ENCODE measurements at regions not wholly inside any gene's neighbourhood (a gene's known extent, or its start where the extent isn't known, plus 50 kb on each side); places are given as distances from the start of the nearest gene placed in this dataset.

DNA sequence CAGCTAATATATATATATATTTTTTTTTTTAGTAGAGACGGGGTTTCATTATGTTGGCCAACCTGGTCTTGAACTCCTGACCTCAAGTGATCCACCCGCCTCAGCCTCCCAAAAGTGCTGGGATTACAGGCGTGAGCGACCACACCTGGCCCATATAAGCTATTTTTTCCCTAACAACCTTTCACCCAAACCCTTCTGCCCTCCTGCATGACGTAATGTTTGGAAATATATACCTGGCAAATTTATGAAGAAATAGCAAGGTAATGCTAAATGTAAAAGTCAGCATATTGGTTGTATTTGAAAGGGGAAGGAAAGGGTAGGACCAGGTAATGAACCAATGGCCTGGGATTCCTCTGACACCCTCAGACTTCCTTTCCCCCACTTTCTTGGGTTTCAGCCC, 325.5 kb upstream of the ARID1B start:
- Histone ChIP-seq H3K4me1 (peaks cover 5% of the 10 kb centered on the region), H3K27ac (no peak overlapping the region), H3K27me3 (no peaks in the 10 kb centered on the region), H3K4me3 (no peak overlapping the region), H3K36me3 (replicated peaks in 1 of 2; ENCODE audit: insufficient read depth in 1 of 2, low read depth in 2 of 2) (no peaks in the 10 kb centered on the region), H3K9me3 (no peaks in the 10 kb centered on the region)
- 92% methylated on average over 5 of the region's 5 CpGs for WGBS, 2 donors
- no peak for ATAC-seq
- intact Hi-C loops (cut with DNase I): no loop called here
- no peak for DNase-seq
- TF ChIP-seq POLR2A (IDR thresholded peaks at IDR 0.05): no peak
- TF ChIP-seq, protein P1, sequence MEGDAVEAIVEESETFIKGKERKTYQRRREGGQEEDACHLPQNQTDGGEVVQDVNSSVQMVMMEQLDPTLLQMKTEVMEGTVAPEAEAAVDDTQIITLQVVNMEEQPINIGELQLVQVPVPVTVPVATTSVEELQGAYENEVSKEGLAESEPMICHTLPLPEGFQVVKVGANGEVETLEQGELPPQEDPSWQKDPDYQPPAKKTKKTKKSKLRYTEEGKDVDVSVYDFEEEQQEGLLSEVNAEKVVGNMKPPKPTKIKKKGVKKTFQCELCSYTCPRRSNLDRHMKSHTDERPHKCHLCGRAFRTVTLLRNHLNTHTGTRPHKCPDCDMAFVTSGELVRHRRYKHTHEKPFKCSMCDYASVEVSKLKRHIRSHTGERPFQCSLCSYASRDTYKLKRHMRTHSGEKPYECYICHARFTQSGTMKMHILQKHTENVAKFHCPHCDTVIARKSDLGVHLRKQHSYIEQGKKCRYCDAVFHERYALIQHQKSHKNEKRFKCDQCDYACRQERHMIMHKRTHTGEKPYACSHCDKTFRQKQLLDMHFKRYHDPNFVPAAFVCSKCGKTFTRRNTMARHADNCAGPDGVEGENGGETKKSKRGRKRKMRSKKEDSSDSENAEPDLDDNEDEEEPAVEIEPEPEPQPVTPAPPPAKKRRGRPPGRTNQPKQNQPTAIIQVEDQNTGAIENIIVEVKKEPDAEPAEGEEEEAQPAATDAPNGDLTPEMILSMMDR (IDR thresholded peaks at IDR 0.05): no peak

DNA sequence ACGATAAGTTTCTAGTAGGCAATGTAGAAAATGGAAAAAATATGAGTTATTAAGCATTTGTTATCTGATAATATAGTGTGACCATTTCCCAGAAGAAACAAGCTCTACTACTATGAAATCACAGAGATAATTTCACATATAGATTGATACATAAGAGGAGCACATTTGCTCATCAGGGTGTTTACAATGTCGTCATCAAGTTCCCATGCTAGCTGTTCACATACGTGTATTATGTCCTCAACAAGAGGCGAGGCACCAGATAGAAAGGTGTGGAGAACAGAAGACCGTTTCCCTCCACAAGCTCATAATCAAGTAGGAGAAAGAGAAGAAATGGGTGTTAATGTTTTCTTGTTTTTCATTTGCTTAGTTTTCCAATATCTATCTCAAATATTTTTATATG, 326.1 kb upstream of the ARID1B start:
- Histone ChIP-seq H3K9me3 (no peaks in the 10 kb centered on the region), H3K4me3 (no peak overlapping the region), H3K27ac (no peak overlapping the region), H3K4me1 (peaks cover 5% of the 10 kb centered on the region), H3K27me3 (no peaks in the 10 kb centered on the region), H3K36me3 (replicated peaks in 1 of 2; ENCODE audit: insufficient read depth in 1 of 2, low read depth in 2 of 2) (no peaks in the 10 kb centered on the region)
- intact Hi-C loops (cut with DNase I): no loop called here
- DNase-seq (no peak), ATAC-seq (no peak)
- 79 to 85% methylated on average over 5 of the region's 5 CpGs for WGBS, 2 donors
- TF ChIP-seq, protein P1 (IDR thresholded peaks at IDR 0.05): no peak
- no peak for TF ChIP-seq POLR2A (IDR thresholded peaks at IDR 0.05)

DNA sequence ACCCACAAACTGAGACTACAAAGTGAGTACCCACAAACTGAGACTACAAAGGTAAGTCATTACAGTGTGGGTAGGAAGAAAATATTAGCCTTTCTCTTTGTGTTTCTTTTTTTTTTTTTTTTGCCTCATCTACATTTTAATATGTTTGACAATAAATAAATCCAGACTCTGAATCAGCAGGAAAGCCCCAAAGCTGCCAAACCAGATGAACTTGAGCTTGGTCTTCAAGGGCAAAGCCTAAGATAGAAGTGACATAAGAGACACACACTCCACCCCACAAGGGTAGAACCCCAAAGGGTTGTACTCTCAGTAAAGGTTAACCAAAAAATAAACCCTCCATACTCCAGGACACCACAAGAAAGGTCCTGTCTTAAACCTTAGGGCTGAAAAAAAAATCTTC, 326.8 kb upstream of the ARID1B start:
- no peak for DNase-seq
- H3K9me3 ChIP-seq: no peaks in the 10 kb centered on the region
- peaks cover 5% of the 10 kb centered on the region for H3K4me1 ChIP-seq
- H3K36me3 ChIP-seq (replicated peaks in 1 of 2; ENCODE audit: insufficient read depth in 1 of 2, low read depth in 2 of 2): no peaks in the 10 kb centered on the region
- no peaks in the 10 kb centered on the region for H3K27me3 ChIP-seq
- intact Hi-C loops (cut with DNase I): no loop called here
- H3K27ac ChIP-seq: no peak overlapping the region
- TF ChIP-seq POLR2A (IDR thresholded peaks at IDR 0.05): no peak
- TF ChIP-seq, protein P1 (IDR thresholded peaks at IDR 0.05): no peak
- ATAC-seq: no peak
- H3K4me3 ChIP-seq: no peak overlapping the region

DNA sequence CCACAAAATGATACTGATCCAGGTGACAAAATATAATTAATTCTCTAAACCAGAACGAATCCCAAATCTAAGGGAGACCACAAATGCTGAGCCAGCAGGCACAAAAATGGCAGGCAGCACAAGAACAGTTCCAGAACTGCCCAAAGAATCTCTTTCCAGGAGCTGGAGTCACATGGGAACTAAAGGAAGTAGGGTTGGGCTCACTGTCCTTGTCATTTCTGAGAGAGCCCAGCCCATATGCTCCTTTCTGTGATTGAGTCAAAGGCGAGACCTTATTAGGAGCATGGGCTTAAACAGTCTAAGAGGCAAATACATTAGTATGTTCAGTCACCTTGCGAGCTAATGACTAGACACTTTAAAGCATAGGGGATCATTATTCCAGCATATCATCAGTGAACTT, 327.6 kb upstream of the ARID1B start:
- Histone ChIP-seq H3K36me3 (replicated peaks in 1 of 2; ENCODE audit: insufficient read depth in 1 of 2, low read depth in 2 of 2) (no peaks in the 10 kb centered on the region), H3K4me3 (no peak overlapping the region), H3K27ac (peak overlapping the region in 1 of 4 donors; percentile 7), H3K9me3 (no peaks in the 10 kb centered on the region), H3K27me3 (no peaks in the 10 kb centered on the region), H3K4me1 (peaks cover 5% of the 10 kb centered on the region)
- intact Hi-C loops (cut with DNase I): no loop called here
- no peak for TF ChIP-seq POLR2A (IDR thresholded peaks at IDR 0.05)
- TF ChIP-seq, protein P1 (IDR thresholded peaks at IDR 0.05): no peak
- 66 to 73% methylated on average over 3 of the region's 3 CpGs for WGBS, 2 donors
- ATAC-seq: no peak
- no peak for DNase-seq

- Histone ChIP-seq H3K27me3 (no peaks in the 10 kb centered on the region), H3K36me3 (replicated peaks in 1 of 2; ENCODE audit: insufficient read depth in 1 of 2, low read depth in 2 of 2) (no peaks in the 10 kb centered on the region), H3K4me1 (peaks cover 5% of the 10 kb centered on the region), H3K9me3 (no peaks in the 10 kb centered on the region), H3K4me3 (no peak overlapping the region), H3K27ac (no peak overlapping the region)
- peak; percentile 55 for ATAC-seq
- no peak for TF ChIP-seq POLR2A (IDR thresholded peaks at IDR 0.05)
- TF ChIP-seq, protein P1 (IDR thresholded peaks at IDR 0.05): peak in 3 of 7 experiments; percentile 15 to 26 (median 23)
- 19 to 35% methylated on average over 4 of the region's 4 CpGs for WGBS, 2 donors
- DNase-seq: peak; percentile 20 to 51 (median 46)
- intact Hi-C loops (cut with DNase I): no loop called here
These were observed 328.1 kb upstream of the ARID1B start for GRCh38 chr6:156449128-156449527.

Measured in body of pancreas (tissue), 4 donors.